Type B pancreatic cell (in vitro differentiated cells): ENCODE measurements at regions not wholly inside any gene's neighbourhood (a gene's known extent, or its start where the extent isn't known, plus 50 kb on each side); places are given as distances from the start of the nearest gene placed in this dataset.
"Not testable (repeated sequence)": the region's sequence is repeated elsewhere in the genome, so short reads cannot be mapped to it uniquely, and the experiment has no call there.

Experiments used
- DNase-seq: peaks from one replicate; pipeline ENCODE4 v3.0.0; 2021; ENCODE audit warnings: mixed read lengths; ENCODE audit not compliant: unreplicated experiment; ENCODE audit errors: extremely low spot score
- H3K27ac Mint-ChIP-seq: 2 replicates; pipeline ENCODE4 v1.8.0; 2021; ENCODE audit warnings: mild to moderate bottlenecking, mixed read lengths
- H3K27me3 Mint-ChIP-seq: 2 replicates; pipeline ENCODE4 v1.8.0; 2021; ENCODE audit warnings: mixed read lengths
- H3K36me3 Mint-ChIP-seq: 2 replicates; pipeline ENCODE4 v1.8.0; 2021; ENCODE audit warnings: mixed read lengths
- H3K4me1 Mint-ChIP-seq: one replicate; pipeline ENCODE4 v1.8.0; 2021; ENCODE audit warnings: mixed read lengths; ENCODE audit not compliant: unreplicated experiment
- H3K4me3 Mint-ChIP-seq: 2 replicates; pipeline ENCODE4 v1.8.0; 2021; ENCODE audit warnings: mild to moderate bottlenecking, mixed read lengths
- H3K9me3 Mint-ChIP-seq: 2 replicates; pipeline ENCODE4 v1.8.0; 2021; ENCODE audit warnings: mixed read lengths
- CTCF ChIP-seq: fragments of 200-600 bp; sonication (generic); conservative IDR thresholded peaks from 2 replicates; pipeline ENCODE4 v1.5.0; 2021; ENCODE audit warnings: antibody characterized with exemption, mild to moderate bottlenecking

DNA sequence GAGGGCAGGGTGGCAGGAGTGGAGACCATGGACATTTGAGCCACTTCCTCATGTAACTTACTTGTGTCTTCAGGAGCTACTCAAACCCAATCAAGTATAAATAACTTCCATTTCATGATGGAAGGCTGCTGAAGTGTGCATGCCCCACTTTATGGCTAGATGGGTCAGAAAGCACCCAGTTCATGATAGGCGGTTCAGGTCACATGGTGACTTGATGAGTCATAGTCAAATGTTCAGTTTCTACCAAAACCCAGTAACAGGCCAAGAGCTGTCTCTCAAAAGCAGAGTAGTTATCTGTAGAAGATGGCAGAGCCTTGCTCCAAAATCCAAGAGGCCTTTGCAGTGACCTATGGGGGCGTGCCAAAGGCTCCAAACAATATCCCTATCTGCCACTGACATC is 133.7 kb upstream of the TENT5A start:
- no peak overlapping the region for H3K27ac Mint-ChIP-seq
- no peaks in the 10 kb centered on the region for H3K9me3 Mint-ChIP-seq
- TF ChIP-seq CTCF = no peak
- no peaks in the 10 kb centered on the region for H3K4me1 Mint-ChIP-seq
- H3K27me3 Mint-ChIP-seq = no peaks in the 10 kb centered on the region
- no peaks in the 10 kb centered on the region for H3K36me3 Mint-ChIP-seq
- H3K4me3 Mint-ChIP-seq = no peak overlapping the region
- DNase-seq = no peak

DNA sequence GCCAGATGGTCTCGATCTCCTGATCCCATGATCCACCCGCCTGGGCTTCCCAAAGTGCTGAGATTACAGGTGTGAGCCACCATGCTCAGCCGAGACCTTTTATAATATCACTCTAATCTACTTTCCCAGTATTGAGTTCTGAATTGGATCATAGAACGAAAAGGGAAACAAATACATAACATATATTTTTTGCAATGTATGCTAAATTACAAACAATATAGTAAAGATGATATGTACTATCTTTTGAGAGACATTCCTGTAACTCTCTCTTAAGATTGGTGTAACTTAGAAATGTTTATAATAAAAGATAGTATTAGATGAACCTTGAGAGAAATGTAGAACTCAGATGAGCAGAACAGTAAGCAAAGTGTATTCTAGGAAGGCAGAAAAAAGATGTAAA is 129.2 kb upstream of the TENT5A start:
- Mint-ChIP-seq H3K27ac (no peak overlapping the region), H3K4me3 (no peak overlapping the region), H3K27me3 (no peaks in the 10 kb centered on the region), H3K4me1 (no peaks in the 10 kb centered on the region), H3K9me3 (no peaks in the 10 kb centered on the region), H3K36me3 (no peaks in the 10 kb centered on the region)
- DNase-seq = no peak
- TF ChIP-seq CTCF = no peak

DNA sequence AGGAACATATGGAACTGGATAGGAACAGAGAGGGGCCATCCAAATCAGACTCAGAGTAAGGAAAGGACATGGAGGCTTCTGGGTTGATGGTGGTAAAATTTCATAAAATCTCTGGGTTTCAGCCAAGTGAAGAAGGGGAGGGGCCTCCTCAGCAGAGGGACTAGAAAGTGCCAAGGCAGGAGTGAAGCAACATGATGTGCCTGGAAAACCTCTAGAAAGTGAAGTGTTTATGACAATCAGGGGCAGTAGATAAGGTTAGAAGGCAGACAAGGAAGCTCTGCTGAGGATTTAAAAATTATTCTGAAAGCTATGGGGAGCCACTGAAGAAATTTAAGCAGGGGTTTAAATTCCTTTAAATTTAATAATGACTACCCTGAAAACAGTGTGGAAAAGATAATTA is 126.0 kb upstream of the TENT5A start:
- no peaks in the 10 kb centered on the region for H3K36me3 Mint-ChIP-seq
- no peak overlapping the region for H3K4me3 Mint-ChIP-seq
- H3K27me3 Mint-ChIP-seq = no peaks in the 10 kb centered on the region
- TF ChIP-seq CTCF = no peak
- H3K27ac Mint-ChIP-seq = no peak overlapping the region
- DNase-seq = no peak
- no peaks in the 10 kb centered on the region for H3K9me3 Mint-ChIP-seq
- H3K4me1 Mint-ChIP-seq = no peaks in the 10 kb centered on the region

- peaks cover 8% of the 10 kb centered on the region for H3K9me3 Mint-ChIP-seq
- no peaks in the 10 kb centered on the region for H3K36me3 Mint-ChIP-seq
- no peak for TF ChIP-seq CTCF
Observed at GRCh38 chr6:81876971-81877370, 124.5 kb upstream of the TENT5A start.

DNA sequence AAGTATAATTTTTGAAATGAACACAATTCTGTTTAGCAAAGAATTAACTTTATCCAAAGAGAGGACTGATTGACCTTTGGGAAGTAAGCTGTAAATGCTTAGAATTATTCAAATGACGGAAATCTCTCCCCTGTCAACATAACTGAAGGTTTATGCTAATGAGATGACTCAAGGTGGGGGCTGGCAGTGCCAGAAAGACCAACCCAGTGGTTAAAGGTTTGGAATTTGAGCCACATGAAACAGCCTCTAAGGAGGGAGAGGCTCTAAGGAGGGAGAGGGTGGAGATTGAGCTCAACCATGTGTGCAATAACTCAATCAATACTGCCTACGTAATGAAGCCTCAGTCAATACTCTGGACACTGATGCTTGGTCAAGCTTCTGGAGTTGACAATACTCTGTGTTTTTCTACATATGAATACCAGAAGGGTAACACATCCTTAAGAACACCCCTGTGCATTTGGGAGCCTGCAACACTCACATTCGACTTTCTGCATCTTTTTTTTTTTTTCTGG is 123.4 kb upstream of the TENT5A start:
- Mint-ChIP-seq H3K36me3 (no peaks in the 10 kb centered on the region), H3K27ac (no peak overlapping the region), H3K4me1 (no peaks in the 10 kb centered on the region), H3K4me3 (no peak overlapping the region), H3K9me3 (peaks cover 10% of the 10 kb centered on the region), H3K27me3 (no peaks in the 10 kb centered on the region)
- no peak for TF ChIP-seq CTCF
- DNase-seq = no peak

More at GRCh38 chr6:81876971-81877370, 124.5 kb upstream of the TENT5A start:
- DNase-seq = no peak
- Mint-ChIP-seq H3K4me1 (no peaks in the 10 kb centered on the region), H3K27ac (no peak overlapping the region), H3K4me3 (no peak overlapping the region), H3K27me3 (no peaks in the 10 kb centered on the region)

GRCh38 chr6:81869749-81870508 is 117.4 kb upstream of the TENT5A start:
- H3K9me3 Mint-ChIP-seq = peaks cover 13% of the 10 kb centered on the region
- not testable (repeated sequence) for H3K27me3 Mint-ChIP-seq, H3K36me3 Mint-ChIP-seq, H3K27ac Mint-ChIP-seq, H3K4me3 Mint-ChIP-seq, H3K4me1 Mint-ChIP-seq, DNase-seq
